ENCODE measurements at regions not wholly inside any gene's neighbourhood (a gene's known extent, or its start where the extent isn't known, plus 50 kb on each side); places are given as distances from the start of the nearest gene placed in this dataset.
"Not testable (repeated sequence)": the region's sequence is repeated elsewhere in the genome, so short reads cannot be mapped to it uniquely, and the experiment has no call there.

DNA sequence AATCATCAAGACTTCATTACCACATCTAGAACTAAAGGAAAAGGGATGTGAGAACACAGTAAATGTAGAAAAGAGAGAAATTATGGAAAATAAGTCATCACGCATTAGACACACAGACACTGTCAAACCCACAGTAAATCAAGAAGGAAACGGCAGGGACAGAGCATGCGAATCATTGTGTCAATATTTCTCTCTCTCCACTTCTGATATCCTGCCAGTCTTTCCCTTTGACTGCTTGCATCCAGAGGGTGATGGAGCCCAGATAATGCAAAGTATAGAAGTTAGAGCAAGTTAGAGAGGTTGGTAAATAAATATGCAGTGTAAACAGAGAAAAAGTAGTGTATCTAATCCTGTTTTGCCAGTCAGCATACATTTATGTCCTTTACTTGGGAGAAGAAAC, 706.8 kb upstream of the ANO3 start:
- no peak for DNase-seq (ENCODE audit: low read depth)

DNA sequence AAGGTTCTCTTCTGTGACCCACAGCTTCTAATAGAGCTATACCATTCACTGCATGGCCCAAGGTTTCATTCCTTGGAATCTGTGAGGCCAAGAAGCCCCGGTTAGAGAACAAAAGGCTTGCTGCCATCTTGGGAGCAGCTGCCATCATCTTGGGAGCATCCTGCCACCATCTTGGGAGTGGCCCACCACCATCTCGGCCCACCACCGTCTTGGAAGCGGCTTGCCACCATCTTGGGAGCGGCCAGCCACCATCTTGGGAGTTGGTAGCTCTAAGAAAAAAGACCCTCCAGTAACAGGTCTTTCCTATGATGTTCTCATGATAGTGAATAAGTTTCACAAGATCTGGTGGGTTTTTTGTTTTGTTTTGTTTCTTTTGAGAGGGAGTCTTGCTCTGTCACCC, 703.9 kb upstream of the ANO3 start:
- DNase-seq (ENCODE audit: low read depth), result no peak

DNA sequence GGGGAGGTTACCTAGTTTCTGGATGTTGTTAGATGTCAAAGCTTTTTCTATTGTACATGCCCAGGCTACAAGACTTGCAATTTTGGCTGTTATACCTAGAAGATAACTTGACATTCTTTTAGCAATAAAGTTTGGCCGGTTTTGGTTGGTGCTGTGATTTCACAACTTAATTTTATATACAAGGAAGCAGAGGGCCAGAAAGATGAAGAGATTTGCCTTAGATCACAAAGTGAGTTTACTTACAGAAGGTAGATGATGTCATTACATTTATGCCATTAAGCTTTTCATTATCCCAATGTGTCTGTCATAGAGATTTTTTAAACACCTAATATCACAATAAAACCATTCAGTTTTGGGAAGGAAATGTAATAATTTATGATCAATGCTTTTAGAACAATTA, 698.7 kb upstream of the ANO3 start:
- DNase-seq (ENCODE audit: low read depth), result no peak

DNA sequence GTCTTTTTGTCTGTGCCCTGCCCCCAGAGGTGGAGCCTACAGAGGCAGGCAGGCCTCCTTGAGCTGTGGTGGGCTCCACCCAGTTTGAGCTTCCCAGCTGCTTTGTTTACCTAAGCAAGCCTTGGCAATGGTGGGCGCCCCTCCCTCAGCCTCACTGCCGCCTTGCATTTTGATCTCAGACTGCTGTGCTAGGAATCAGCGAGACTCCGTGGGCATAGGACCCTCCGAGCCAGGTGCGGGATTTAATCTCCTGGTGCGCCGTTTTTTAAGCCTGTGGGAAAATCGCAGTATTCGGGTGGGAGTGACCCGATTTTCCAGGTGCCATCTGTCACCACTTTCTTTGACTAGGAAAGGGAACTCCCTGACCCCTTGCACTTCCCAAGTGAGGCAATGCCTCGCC, 682.7 kb upstream of the ANO3 start:
- not testable (repeated sequence) for DNase-seq (ENCODE audit: low read depth)

DNA sequence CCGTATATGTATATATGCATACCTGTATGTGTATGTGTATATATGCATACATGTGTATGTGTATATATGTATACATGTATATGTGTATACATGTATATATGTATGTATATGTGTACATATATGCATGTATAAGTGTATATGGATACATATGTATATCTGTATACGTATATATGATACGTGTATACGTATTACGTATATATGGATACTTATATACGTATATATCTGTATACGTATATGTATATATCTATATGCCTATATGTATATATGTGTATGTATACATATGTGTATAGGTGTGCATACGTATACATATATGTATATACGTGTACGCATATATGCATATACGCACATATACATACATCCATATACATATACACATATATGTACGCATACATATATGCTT, 681.6 kb upstream of the ANO3 start:
- no peak for DNase-seq (ENCODE audit: low read depth)

DNA sequence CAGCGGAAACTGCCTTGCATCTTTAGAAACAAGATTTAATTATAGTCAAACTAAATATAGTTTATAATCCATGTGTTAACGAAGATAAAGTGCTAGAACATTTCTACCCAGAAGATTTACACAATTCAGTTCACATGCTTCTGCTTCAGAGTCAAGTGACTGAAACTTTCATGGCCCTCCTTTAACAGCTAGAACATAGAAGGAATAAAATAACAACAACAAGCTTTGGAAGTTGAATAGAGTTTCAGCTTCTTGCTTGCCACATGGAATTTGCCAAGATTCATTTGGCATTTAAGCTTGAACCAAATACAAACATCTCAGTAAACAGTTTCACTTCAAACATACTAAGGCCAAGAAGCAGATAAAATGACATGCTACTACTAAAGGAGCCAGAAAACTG, 676.3 kb upstream of the ANO3 start:
- no peak for DNase-seq (ENCODE audit: low read depth)

DNA sequence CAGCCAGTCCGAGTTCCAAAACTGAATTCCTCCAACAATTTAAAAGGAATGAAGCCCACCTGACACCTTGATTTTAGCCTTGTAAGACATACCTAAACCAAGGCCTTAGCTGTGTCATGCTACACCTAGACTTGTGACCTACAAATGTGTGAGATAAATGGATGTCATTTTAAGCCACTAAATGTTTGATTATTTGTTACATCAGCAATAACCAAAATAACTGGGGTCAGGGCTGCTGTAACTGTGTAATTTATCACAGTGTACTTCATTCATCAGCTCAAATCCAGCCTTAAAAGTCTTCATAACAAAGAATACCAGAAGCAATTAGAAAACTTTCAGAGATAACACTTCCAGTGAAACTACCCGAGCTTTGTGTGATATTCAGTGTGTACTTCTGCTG, 673.0 kb upstream of the ANO3 start:
- no peak for DNase-seq (ENCODE audit: low read depth)

DNA sequence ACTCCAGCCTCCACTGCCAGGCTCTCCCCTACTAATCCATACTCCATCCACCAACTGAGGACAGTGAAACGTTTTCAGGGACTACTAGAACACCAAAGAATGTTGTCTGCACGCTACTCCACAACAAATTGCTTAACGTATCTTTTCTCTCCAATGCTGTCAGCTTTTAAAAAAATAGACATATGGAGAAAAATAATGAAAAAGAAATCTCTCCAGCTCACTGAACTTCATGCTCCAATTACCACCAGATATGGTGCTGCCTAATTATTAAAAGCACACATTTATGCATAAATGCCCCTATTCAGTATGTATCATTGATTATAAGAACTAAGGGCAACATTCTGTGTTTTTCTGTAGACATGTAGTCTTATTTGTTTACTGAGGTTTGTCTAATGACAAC, 672.2 kb upstream of the ANO3 start:
- no peak for DNase-seq (ENCODE audit: low read depth)

DNA sequence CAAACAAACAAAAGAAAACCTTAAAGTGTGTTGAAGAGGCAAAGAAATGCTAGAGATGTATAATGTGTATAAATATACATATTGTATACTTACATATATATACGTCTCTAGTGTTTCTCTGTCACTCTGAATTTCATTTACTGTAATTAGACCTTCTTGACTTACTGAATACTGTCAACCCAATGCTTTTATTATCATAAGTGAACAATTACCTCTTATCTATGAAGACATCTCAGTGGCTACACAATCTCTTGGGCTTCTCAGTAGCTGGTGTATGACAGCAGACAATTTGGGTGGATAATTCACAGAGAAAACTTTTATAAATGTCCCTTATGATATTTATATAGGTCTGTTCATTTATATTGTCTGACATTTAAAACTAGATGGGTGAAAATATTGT, 664.1 kb upstream of the ANO3 start:
- no peak for DNase-seq (ENCODE audit: low read depth)

DNA sequence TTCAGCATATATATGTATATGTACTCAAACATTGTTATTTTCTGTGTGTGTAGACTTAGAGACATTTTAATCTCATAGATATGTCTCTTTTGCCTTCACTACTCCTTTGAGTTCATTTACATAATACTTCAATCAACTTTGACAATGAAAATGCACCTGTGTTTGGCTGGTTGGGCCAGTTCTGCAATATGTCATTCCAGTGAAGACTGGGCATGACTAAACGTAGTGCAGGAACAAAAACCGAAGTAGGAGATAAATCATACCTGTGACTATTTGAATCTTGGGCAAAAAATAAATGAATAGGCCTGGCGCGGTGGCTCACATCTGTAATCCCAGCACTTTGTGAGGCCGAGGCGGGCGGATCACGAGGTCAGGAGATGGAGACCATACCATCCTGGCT, 640.0 kb upstream of the ANO3 start:
- DNase-seq (ENCODE audit: low read depth), result no peak

DNA sequence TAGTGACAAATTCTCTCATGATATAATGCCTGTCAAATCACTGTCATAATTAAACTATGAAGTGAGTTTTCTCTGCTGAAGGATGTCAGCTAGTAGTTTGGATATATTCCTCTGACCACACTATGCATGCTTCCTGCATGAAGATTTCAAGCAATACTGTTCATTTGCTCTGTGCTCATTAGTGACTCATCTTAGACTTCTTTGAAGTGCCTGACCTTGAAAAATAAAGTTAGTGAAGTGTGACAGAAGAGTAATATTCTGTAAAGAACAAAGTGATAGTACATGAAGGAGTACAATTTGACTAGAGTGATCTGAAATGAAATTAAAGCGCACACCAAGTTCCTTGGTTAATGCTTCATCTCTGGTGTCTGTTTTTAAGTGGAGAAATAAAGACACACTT, 629.5 kb upstream of the ANO3 start:
- no peak for DNase-seq (ENCODE audit: low read depth)

DNA sequence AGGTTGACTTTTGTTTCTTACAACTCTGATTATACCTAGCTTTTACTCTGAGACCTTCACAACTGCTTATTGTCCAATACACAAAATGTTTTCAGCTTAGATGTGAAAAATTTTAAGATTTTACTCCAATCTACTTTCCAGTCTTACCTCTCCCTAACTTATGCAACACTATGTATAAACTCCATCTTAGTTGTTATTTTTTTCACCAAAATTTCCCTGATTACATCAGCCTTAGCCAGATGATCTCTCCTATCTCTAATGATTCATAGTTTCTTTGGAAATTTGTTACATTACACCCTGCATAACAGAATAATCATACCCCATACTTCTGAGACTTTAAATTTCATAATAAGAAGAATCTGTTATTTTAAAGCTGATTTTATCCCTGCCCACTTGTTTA, 621.0 kb upstream of the ANO3 start:
- peak; percentile 14 for DNase-seq (ENCODE audit: low read depth)

DNA sequence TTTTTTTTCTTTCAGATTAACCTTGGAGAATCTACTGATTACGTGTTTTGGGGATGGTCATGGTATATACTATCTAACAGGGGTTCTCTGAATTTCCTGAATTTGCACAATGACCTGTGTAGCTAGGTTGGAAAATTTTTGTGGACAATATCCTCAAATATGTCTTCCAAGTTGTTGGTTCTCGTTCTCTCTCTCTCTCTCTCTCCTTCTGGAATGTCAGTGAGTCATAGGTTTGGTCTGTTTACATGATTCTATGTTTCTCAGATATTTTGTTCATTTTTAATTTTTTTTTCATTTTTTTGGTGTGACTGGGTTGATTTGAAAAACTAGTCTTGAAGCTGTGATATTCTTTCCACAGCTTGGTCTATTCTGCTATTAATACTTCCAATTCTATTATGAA, 604.0 kb upstream of the ANO3 start:
- peak; percentile 9 for DNase-seq (ENCODE audit: low read depth)

DNA sequence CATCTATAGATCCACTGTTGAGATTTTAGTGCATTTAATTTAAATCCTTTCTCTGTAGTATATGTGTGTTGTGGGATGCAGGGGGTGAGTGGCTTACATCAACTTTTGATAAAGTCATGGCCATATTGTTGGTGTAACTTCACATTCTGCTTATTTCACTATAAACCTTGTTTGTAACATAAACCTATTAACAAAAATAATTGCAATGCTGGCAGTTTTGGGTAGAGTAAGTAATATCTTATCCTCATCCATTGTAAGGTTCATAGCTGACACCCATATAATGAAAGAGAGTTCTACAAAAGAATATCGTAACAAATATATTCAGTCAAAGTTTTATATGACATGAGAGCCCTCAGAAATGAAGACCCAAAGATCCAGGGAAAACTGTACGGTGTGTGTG, 601.7 kb upstream of the ANO3 start:
- DNase-seq (ENCODE audit: low read depth), result no peak

DNA sequence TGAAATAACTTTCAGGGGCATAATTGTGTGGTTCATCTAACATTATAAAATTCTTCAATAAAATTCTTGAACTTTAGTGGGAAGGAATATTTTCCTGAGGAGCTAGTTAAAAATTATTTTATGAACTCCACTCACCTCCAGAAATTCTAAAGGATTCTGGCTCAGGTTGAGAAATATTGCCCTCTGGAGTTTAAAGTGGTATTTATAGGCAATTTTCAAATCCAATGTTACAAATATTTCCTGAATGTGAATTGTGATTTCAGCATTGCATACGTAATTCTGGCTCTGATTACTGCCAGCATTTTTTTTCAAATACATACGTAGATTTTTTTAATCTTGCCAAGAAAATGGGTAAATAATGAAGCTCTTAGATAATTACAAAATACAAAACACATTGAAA, 598.2 kb upstream of the ANO3 start:
- peak; percentile 2 for DNase-seq (ENCODE audit: low read depth)

DNA sequence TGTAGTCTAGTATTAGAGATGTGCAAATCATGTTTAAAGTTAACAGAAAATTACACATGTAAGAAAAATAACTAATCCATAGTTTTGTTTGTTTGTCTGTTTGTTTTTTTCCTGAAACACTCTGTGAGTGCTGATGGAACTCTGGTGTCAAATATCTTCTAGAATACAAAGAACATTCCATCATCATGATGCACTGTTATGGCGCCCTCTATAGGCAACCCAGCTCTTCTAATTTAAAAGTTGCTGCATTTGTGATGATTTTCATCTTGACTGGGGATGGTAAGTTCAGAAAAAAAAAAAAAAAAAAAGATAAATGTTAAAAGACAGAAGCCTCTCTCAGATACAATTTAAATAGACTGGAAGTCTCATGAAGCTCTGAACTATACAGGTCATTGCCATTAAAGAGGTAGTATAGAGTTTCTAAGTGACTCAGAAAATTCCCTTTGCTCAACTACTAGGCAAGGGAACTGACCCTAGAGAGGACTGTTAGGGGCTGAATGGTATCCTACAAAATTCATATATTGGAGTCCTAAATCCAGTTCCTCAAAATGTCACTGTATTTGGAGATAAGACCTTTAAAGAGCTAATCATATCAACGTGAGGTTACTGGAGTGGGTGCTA, 597.2 kb upstream of the ANO3 start:
- DNase-seq (ENCODE audit: low read depth), result peak; percentile 53

DNA sequence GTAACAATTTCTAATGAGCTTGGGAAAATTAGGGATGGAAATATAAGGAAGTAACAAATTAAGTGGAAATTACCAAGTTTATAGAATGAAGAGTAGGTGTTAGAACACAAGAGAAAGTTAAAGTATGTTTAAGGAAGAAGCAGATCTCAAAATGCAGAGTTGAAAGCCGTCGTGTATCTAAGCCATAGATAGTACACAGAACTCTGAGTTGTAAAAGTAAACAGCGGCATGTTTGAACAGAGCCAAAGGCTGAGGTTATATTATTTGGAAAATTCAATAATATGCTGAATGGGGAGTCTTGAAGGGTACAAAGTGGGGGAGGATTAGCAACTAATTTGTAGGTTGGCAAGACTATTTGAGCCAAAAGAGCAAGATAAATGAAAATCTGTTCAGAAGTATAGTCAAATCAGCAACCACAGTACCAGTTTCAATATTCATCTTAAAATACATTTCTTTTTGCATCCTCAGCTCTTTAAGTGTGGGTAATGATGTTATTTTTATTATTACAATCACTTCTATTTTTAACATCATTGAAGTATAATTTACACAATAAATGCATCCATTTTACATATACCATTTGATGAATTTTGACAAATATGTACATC, 594.8 kb upstream of the ANO3 start:
- DNase-seq (ENCODE audit: low read depth), result no peak

DNA sequence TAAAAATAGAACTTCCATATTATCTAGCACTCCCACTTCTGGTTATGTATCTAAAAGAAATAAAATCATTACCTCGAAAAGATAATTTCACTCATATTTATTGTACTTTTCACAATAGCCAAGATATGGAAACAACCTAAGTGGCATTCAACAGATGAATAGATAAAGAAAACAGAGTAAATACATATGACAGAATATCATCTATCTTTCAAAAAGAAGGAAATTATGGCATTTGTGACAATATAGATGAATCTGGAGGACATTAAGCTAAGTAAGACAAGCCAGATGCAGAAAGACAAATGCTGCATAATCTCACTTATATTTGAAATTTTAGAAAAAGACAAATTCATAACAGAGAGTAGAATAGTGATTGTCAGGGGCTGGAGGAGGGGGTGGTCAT, 590.0 kb upstream of the ANO3 start:
- no peak for DNase-seq (ENCODE audit: low read depth)

DNA sequence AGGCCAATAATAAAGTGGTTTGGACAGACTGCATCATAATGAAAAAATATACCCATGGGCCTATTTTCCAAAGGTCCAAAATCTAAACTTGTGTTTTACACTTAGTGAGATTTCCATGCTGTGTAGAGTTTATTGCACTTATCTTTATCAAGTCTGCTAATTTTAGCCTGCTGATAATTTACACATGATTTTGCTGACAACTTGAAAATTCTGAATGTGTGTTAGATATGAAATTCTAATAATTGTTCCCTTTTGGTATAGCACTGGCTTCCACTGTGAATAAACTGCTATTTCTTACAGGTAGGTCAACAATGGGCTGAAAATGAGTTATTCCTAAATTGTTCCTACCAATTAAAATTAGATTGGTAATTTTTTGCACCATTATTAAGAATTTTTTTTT, 589.1 kb upstream of the ANO3 start:
- no peak for DNase-seq (ENCODE audit: low read depth)

DNA sequence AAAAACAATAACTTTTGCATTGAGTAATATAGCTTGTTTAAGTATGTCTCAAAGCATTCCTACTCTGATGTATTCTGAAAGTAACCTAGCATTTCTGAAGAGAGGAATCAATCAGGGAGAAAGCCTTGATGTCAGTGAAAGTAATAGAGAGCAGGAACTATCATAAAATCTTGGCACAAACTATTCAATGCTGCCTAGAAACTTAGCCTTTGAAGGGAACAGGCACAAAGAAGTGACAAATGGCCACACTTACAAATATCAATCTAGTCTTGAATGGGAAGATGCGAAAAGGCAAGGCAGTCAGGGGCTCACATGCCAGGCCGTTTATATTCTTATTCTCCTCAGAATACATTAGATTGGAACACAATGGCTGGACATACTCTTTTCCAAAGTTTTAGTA, 576.5 kb upstream of the ANO3 start:
- no peak for DNase-seq (ENCODE audit: low read depth)

DNA sequence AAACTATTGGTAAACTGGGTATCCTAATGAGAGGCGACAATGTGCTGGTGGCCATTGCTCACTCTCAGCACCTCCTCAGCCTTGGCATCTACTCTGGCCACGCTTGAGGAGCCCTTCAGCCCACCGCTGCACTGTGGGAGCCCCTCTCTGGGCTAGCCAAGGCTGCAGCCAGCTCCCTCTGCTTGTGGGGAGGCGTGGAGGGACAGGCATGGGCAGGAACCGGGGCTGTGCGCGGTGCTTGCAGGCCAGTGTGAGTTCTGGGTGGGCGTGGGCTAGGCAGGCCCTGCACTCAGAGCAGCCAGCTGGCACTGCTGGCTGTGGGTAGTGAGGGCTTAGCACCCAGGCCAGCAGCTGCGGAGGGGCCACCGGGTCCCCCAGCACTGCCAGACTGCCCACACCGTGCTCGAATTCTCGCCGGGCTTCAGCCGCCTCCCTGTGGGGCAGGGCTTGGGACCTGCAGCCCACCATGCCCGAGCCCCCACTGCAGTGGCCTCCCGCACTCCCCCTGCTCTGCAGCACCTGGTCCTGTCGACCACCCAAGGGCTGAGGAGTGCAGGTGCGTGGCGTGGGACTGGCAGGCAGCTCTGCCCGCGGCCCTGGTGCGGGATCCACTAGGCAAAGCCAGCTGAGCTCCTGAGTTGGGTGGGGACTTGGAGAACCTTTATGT, 575.9 kb upstream of the ANO3 start:
- DNase-seq (ENCODE audit: low read depth), result no peak

DNA sequence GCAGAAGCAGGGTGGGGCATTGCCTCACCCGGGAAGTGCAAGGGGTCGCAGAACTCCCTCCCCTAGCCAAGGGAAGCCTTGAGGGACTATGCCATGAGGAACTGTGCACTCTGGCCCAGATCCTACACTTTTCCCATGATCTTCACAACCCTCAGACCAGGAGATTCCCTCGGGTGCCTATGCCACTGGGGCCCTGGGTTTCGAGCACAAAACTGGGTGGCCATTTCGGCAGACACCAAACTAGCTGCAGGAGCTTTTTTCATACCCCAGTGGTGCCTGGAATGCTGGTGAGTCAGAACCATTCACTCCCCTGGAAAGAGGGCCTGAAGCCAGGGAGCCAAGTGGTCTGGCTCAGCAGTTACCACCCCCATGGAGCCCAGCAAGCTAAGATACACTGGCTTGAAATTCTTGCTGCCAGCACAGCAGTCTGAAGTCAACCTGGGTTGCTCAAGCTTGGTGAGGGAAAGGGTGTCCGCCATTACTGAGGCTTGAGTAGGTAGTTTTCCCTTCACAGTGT, 573.7 kb upstream of the ANO3 start:
- no peak for DNase-seq (ENCODE audit: low read depth)

DNA sequence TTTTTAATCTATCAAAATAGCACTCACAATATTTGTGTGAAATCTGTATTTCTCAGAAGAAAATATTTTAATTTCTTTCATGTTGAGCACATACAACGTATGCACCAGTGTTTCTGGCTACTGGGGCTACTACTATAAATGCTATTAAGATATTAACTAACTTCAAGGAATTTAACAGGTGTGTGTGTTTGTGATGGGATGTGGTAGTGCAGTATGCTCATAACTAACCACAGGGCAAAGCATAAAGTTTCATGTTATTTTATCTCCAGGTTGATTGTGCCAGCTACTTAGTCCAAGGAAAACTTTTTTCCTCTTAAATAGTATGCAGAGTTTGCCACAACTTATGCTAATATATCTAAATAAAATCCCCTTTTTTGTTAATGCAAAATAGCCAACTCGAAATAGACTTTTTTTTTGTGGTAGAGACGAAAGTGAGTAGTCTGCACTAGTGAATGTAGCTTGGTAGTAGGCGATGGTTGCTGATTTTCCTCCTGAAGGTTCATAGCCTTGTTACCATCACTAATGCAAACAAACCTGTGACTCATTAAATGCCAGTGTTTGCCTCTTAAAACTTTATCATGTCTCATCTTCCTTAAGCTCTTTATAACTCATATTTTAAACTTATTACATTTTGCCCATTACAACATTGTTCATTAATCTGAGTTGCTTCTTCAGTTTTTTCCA, 565.5 kb upstream of the ANO3 start:
- DNase-seq (ENCODE audit: low read depth), result no peak

Measured in iris pigment epithelial cell (primary cell).